K562 (cell line): ENCODE measurements at regions not wholly inside any gene's neighbourhood (a gene's known extent, or its start where the extent isn't known, plus 50 kb on each side); places are given as distances from the start of the nearest gene placed in this dataset.
A peak's percentile ranks its signal among the peaks of the same experiment; 100 is the strongest.

Experiments
- FUS ChIP-seq: fragments of 200-400 bp; formaldehyde crosslinking; optimal IDR thresholded peaks from 2 replicates; pipeline ENCODE3; 2017; ENCODE audit warnings: low read depth, low read length
- HDAC8 ChIP-seq: fragments of 450-650 bp; IDR thresholded peaks from 2 replicates; pipeline ENCODE4 v1.6.1; 2016; ENCODE audit warnings: mild to moderate bottlenecking, missing genetic modification characterization, moderate library complexity, missing compliant biosample characterization
- KAT7 ChIP-seq: sonication (generic); formaldehyde crosslinking; IDR thresholded peaks from 2 replicates; pipeline ENCODE4 v1.8.0; 2022; ENCODE audit warnings: missing genetic modification reagents, mild to moderate bottlenecking, borderline replicate concordance
- LEF1 ChIP-seq: fragments of 450-650 bp; IDR thresholded peaks from 2 replicates; pipeline ENCODE4 v1.6.1; 2016; ENCODE audit warnings: mild to moderate bottlenecking
- MCM2 ChIP-seq: fragments of 450-650 bp; IDR thresholded peaks from 2 replicates; pipeline ENCODE4 v1.6.1; 2017; ENCODE audit warnings: low read depth, mild to moderate bottlenecking
- MYNN ChIP-seq, 2 experiments: sonication (generic); formaldehyde crosslinking in 1 of 2; IDR thresholded peaks; 2 replicates each; pipeline versions ENCODE4 v1.5.0 to v1.6.1; 2016 to 2020; ENCODE audit warnings: antibody characterized with exemption in 1 of 2, missing genetic modification reagents in 1 of 2
- POLR2G ChIP-seq: fragments of 200-400 bp; formaldehyde crosslinking; IDR thresholded peaks from 2 replicates; pipeline ENCODE4 v1.6.1; 2017; ENCODE audit warnings: low read depth, mild to moderate bottlenecking, antibody characterized with exemption, low read length, moderate library complexity
- SIN3A ChIP-seq, 2 experiments: fragments of 150-350 bp in 1 of 2; IDR thresholded peaks; 2 replicates each; pipeline ENCODE4 v1.6.1; 2011 to 2016; ENCODE audit warnings: borderline replicate concordance in 2 of 2, low read depth in 2 of 2, low read length in 2 of 2, mild to moderate bottlenecking in 2 of 2, moderate library complexity in 2 of 2; ENCODE audit not compliant: control insufficient read depth in 1 of 2
- TAF15 ChIP-seq: fragments of 200-400 bp; formaldehyde crosslinking; IDR thresholded peaks from 2 replicates; pipeline ENCODE4 v1.6.1; 2017; ENCODE audit warnings: mild to moderate bottlenecking, low read depth, low read length, moderate library complexity
- TEAD4 ChIP-seq, 2 experiments: sonication (generic) in 1 of 2; formaldehyde crosslinking in 1 of 2; IDR thresholded peaks; 2 replicates each; pipeline versions ENCODE4 v1.6.1 to v1.8.0; 2012 to 2022; ENCODE audit warnings: borderline replicate concordance in 1 of 2, inconsistent platforms in 1 of 2, low read length in 1 of 2, mild to moderate bottlenecking in 1 of 2, missing genetic modification reagents in 1 of 2
- ZNF695 ChIP-seq: fragments of 450-650 bp; formaldehyde crosslinking; IDR thresholded peaks from 2 replicates; pipeline ENCODE4 v1.4.0; 2020; ENCODE audit warnings: mild to moderate bottlenecking, moderate library complexity
- TF ChIP-seq, protein P1 (sequence below): sonication (generic); formaldehyde crosslinking; IDR thresholded peaks from 2 replicates; pipeline ENCODE4 v1.5.0; 2020; ENCODE audit warnings: missing genetic modification reagents
- TF ChIP-seq, protein P2 (sequence below): fragments of 450-650 bp; formaldehyde crosslinking; IDR thresholded peaks from 2 replicates; pipeline ENCODE4 v1.4.0; 2022; ENCODE audit warnings: missing genetic modification characterization
- TF ChIP-seq, protein P3 (sequence below): fragments of 250-450 bp; sonication (Bioruptor Pico); IDR thresholded peaks from 2 replicates; pipeline ENCODE4 v1.5.0; 2021; ENCODE audit warnings: mild to moderate bottlenecking, moderate library complexity
- TF ChIP-seq, protein P4 (sequence below): fragments of 450-650 bp; IDR thresholded peaks from 2 replicates; pipeline ENCODE4 v1.6.1; 2016; ENCODE audit warnings: low read depth, mild to moderate bottlenecking, moderate library complexity
- TF ChIP-seq, protein P5 (sequence below): sonication (generic); formaldehyde crosslinking; IDR thresholded peaks from 2 replicates; pipeline ENCODE4 v1.8.1; 2023; ENCODE audit warnings: mild to moderate bottlenecking, missing genetic modification reagents, moderate library complexity
- TF ChIP-seq, protein P6 (sequence below): fragments of 250-450 bp; sonication (Bioruptor Pico); IDR thresholded peaks from 2 replicates; pipeline ENCODE4 v1.8.0; 2022; ENCODE audit warnings: moderate library complexity, mild to moderate bottlenecking, inconsistent platforms

DNA sequence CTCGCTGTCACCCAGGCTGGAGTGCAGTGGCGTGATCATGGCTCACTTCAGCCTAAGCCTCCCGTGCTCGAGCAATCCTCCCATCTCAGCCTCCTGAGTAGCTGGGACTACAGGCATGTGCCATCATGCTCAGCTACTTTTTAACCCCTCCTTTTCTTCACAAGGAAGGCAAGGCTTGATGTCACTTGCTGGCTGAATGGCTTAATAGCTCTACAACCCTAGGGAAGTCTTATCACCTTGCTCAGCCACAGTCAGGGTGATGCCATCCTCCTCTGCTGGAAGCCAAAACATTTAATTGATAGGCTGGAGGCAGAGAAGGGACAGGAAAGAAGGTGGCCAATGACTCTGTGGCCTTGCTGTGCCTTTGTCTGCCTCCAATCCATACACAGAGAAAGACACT lies 131.9 kb downstream of the MED15 start (continued):
- no peak for TF ChIP-seq MCM2
- TF ChIP-seq KAT7 (CRISPR knock-in tag), result no peak
- TF ChIP-seq, protein P1, sequence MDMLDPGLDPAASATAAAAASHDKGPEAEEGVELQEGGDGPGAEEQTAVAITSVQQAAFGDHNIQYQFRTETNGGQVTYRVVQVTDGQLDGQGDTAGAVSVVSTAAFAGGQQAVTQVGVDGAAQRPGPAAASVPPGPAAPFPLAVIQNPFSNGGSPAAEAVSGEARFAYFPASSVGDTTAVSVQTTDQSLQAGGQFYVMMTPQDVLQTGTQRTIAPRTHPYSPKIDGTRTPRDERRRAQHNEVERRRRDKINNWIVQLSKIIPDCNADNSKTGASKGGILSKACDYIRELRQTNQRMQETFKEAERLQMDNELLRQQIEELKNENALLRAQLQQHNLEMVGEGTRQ, result peak; percentile 46
- TF ChIP-seq, protein P2, sequence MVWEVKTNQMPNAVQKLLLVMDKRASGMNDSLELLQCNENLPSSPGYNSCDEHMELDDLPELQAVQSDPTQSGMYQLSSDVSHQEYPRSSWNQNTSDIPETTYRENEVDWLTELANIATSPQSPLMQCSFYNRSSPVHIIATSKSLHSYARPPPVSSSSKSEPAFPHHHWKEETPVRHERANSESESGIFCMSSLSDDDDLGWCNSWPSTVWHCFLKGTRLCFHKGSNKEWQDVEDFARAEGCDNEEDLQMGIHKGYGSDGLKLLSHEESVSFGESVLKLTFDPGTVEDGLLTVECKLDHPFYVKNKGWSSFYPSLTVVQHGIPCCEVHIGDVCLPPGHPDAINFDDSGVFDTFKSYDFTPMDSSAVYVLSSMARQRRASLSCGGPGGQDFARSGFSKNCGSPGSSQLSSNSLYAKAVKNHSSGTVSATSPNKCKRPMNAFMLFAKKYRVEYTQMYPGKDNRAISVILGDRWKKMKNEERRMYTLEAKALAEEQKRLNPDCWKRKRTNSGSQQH (CRISPR knock-in tag), result peak; percentile 59; the same call in 1 of the 2 replicates
- 0 out of 2 replicates have a peak, but pooled peaks have one; percentile 17 for TF ChIP-seq HDAC8 (tag)
- TF ChIP-seq MYNN (IDR thresholded peaks at IDR 0.05), result no peak
- peak; percentile 65; the same call in 1 of the 2 replicates for TF ChIP-seq MYNN (CRISPR knock-in tag; IDR thresholded peaks at IDR 0.05)
- TF ChIP-seq TAF15, result no peak
- TF ChIP-seq, protein P3, sequence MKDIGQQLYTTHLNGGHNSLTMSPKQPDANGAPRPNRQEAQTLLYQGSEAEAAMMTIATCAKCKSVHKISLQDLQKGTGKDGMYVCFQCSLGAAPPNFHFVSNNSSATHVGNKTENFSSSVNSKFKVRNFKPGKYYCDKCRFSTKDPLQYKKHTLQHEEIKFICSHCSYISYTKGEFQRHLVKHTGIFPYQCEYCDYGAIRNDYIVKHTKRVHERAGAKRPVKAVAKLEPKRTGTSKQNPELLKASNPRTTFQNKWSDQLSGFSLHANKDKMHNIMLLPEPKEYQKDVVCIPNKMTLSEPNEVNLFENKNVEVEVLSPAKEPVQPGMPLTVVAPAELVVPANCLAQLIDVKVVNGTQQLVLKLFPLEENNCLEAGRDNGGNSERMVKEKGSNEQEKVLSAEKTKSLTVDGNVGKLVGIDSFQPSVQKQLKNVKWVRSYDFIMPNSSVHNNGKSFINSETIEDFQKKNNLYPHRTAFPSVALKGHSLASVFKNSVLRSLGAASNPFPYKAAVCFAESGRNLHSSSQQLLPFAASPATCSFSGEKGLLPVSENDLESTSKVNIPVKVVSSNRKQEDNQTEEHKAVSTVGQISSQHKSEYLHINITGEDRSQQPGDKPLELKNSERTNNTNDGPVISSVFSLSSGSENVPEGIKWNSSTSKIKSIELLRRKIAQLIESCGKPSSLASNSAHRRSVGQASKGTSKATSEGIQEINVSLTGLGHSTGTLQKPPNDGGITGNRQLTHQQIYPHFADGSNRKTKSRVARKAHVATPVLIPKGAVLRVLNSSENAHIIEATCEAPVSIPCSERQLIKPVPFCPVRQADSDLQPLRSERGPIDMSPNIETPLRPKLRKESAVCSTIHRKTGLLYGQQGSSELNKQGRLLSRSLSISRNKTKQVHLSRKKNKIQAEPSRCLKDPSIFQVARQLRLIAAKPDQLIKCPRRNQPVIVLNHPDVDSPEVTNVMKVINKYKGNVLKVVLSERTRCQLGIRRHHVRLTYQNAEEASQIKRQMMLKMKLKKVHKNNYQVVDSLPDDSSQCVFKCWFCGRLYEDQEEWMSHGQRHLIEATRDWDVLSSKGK (CRISPR knock-in tag), result no peak
- no peak for TF ChIP-seq ZNF695 (CRISPR knock-in tag)
- TF ChIP-seq SIN3A (IDR thresholded peaks at IDR 0.05; ENCODE audit: borderline replicate concordance in 2 of 2, control insufficient read depth in 1 of 2, low read depth in 2 of 2, low read length in 2 of 2), result no peak
- no peak for TF ChIP-seq POLR2G
- no peak for TF ChIP-seq LEF1
- TF ChIP-seq TEAD4 (IDR thresholded peaks at IDR 0.05; ENCODE audit: low read length), result no peak
- TF ChIP-seq TEAD4 (CRISPR knock-in tag; IDR thresholded peaks at IDR 0.05; ENCODE audit: borderline replicate concordance), result peak; percentile 64; the same call in 1 of the 2 replicates
- TF ChIP-seq, protein P4, sequence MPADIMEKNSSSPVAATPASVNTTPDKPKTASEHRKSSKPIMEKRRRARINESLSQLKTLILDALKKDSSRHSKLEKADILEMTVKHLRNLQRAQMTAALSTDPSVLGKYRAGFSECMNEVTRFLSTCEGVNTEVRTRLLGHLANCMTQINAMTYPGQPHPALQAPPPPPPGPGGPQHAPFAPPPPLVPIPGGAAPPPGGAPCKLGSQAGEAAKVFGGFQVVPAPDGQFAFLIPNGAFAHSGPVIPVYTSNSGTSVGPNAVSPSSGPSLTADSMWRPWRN, result no peak
- TF ChIP-seq, protein P5, sequence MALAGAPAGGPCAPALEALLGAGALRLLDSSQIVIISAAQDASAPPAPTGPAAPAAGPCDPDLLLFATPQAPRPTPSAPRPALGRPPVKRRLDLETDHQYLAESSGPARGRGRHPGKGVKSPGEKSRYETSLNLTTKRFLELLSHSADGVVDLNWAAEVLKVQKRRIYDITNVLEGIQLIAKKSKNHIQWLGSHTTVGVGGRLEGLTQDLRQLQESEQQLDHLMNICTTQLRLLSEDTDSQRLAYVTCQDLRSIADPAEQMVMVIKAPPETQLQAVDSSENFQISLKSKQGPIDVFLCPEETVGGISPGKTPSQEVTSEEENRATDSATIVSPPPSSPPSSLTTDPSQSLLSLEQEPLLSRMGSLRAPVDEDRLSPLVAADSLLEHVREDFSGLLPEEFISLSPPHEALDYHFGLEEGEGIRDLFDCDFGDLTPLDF (CRISPR knock-in tag), result 0 out of 2 replicates have a peak, but pooled peaks have one; percentile 52
- TF ChIP-seq FUS, result no peak
- TF ChIP-seq, protein P6, sequence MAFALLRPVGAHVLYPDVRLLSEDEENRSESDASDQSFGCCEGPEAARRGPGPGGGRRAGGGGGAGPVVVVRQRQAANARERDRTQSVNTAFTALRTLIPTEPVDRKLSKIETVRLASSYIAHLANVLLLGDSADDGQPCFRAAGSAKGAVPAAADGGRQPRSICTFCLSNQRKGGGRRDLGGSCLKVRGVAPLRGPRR (CRISPR knock-in tag), result 0 out of 2 replicates have a peak, but pooled peaks have one; percentile 24
